ENCODE measurements at regions not wholly inside any gene's neighbourhood (a gene's known extent, or its start where the extent isn't known, plus 50 kb on each side); places are given as distances from the start of the nearest gene placed in this dataset.

GRCh38 chr3:145183261-145183660 lies 977.7 kb downstream of the PLOD2 start:
- no peak for TF ChIP-seq POLR2AphosphoS5 (IDR thresholded peaks at IDR 0.05; ENCODE audit: low read depth, low read length)
- no peak for TF ChIP-seq POLR2A (IDR thresholded peaks at IDR 0.05; ENCODE audit: low read depth, low read length)
- TF ChIP-seq TAF1 (IDR thresholded peaks at IDR 0.05; ENCODE audit: borderline replicate concordance, low read depth, low read length), result no peak
- DNase-seq (ENCODE audit: insufficient read length) (no peak), FAIRE-seq (no peak)

- TF ChIP-seq POLR2A (IDR thresholded peaks at IDR 0.05; ENCODE audit: low read depth, low read length), result no peak
- TF ChIP-seq POLR2AphosphoS5 (IDR thresholded peaks at IDR 0.05; ENCODE audit: low read depth, low read length), result no peak
- no peak for TF ChIP-seq TAF1 (IDR thresholded peaks at IDR 0.05; ENCODE audit: borderline replicate concordance, low read depth, low read length)
- DNase-seq (ENCODE audit: insufficient read length) (no peak), FAIRE-seq (no peak)
Measured at GRCh38 chr3:145188079-145188770, 972.8 kb downstream of the PLOD2 start.

- DNase-seq (ENCODE audit: insufficient read length) (no peak), FAIRE-seq (no peak)
- TF ChIP-seq POLR2A (IDR thresholded peaks at IDR 0.05; ENCODE audit: low read depth, low read length) (no peak), POLR2AphosphoS5 (IDR thresholded peaks at IDR 0.05; ENCODE audit: low read depth, low read length) (no peak), TAF1 (IDR thresholded peaks at IDR 0.05; ENCODE audit: borderline replicate concordance, low read depth, low read length) (no peak)
Measured at GRCh38 chr3:145190138-145190537, 970.8 kb downstream of the PLOD2 start.

GRCh38 chr3:145190761-145191160 lies 970.2 kb downstream of the PLOD2 start:
- FAIRE-seq (no peak), DNase-seq (ENCODE audit: insufficient read length) (no peak)
- TF ChIP-seq POLR2A (IDR thresholded peaks at IDR 0.05; ENCODE audit: low read depth, low read length) (no peak), TAF1 (IDR thresholded peaks at IDR 0.05; ENCODE audit: borderline replicate concordance, low read depth, low read length) (no peak), POLR2AphosphoS5 (IDR thresholded peaks at IDR 0.05; ENCODE audit: low read depth, low read length) (no peak)

- no peak for TF ChIP-seq TAF1 (IDR thresholded peaks at IDR 0.05; ENCODE audit: borderline replicate concordance, low read depth, low read length)
- TF ChIP-seq POLR2A (IDR thresholded peaks at IDR 0.05; ENCODE audit: low read depth, low read length), result no peak
- no peak for TF ChIP-seq POLR2AphosphoS5 (IDR thresholded peaks at IDR 0.05; ENCODE audit: low read depth, low read length)
- FAIRE-seq, result no peak
- DNase-seq (ENCODE audit: insufficient read length), result no peak
Measured at GRCh38 chr3:145191543-145191942, 969.4 kb downstream of the PLOD2 start.

- TF ChIP-seq POLR2A (IDR thresholded peaks at IDR 0.05; ENCODE audit: low read depth, low read length) (no peak), POLR2AphosphoS5 (IDR thresholded peaks at IDR 0.05; ENCODE audit: low read depth, low read length) (no peak), TAF1 (IDR thresholded peaks at IDR 0.05; ENCODE audit: borderline replicate concordance, low read depth, low read length) (no peak)
- FAIRE-seq, result no peak
- no peak for DNase-seq (ENCODE audit: insufficient read length)
Measured at GRCh38 chr3:145197051-145197820, 963.7 kb downstream of the PLOD2 start.

- FAIRE-seq (no peak), DNase-seq (ENCODE audit: insufficient read length) (no peak)
- TF ChIP-seq POLR2AphosphoS5 (IDR thresholded peaks at IDR 0.05; ENCODE audit: low read depth, low read length), result no peak
- no peak for TF ChIP-seq POLR2A (IDR thresholded peaks at IDR 0.05; ENCODE audit: low read depth, low read length)
- TF ChIP-seq TAF1 (IDR thresholded peaks at IDR 0.05; ENCODE audit: borderline replicate concordance, low read depth, low read length), result no peak
Measured at GRCh38 chr3:145197821-145198220, 963.2 kb downstream of the PLOD2 start.

- FAIRE-seq (no peak), DNase-seq (ENCODE audit: insufficient read length) (no peak)
- TF ChIP-seq POLR2AphosphoS5 (IDR thresholded peaks at IDR 0.05; ENCODE audit: low read depth, low read length), result no peak
- TF ChIP-seq TAF1 (IDR thresholded peaks at IDR 0.05; ENCODE audit: borderline replicate concordance, low read depth, low read length), result no peak
- TF ChIP-seq POLR2A (IDR thresholded peaks at IDR 0.05; ENCODE audit: low read depth, low read length), result no peak
Measured at GRCh38 chr3:145209561-145209960, 951.4 kb downstream of the PLOD2 start.

GRCh38 chr3:145219355-145220235 lies 941.4 kb downstream of the PLOD2 start:
- DNase-seq (ENCODE audit: insufficient read length) (no peak), FAIRE-seq (no peak)
- no peak for TF ChIP-seq POLR2A (IDR thresholded peaks at IDR 0.05; ENCODE audit: low read depth, low read length)
- no peak for TF ChIP-seq TAF1 (IDR thresholded peaks at IDR 0.05; ENCODE audit: borderline replicate concordance, low read depth, low read length)
- no peak for TF ChIP-seq POLR2AphosphoS5 (IDR thresholded peaks at IDR 0.05; ENCODE audit: low read depth, low read length)

GRCh38 chr3:145224886-145225285 lies 936.1 kb downstream of the PLOD2 start:
- FAIRE-seq (no peak), DNase-seq (ENCODE audit: insufficient read length) (no peak)
- TF ChIP-seq POLR2A (IDR thresholded peaks at IDR 0.05; ENCODE audit: low read depth, low read length) (no peak), TAF1 (IDR thresholded peaks at IDR 0.05; ENCODE audit: borderline replicate concordance, low read depth, low read length) (no peak), POLR2AphosphoS5 (IDR thresholded peaks at IDR 0.05; ENCODE audit: low read depth, low read length) (no peak)

- no peak for DNase-seq (ENCODE audit: insufficient read length)
- TF ChIP-seq POLR2A (IDR thresholded peaks at IDR 0.05; ENCODE audit: low read depth, low read length) (no peak), POLR2AphosphoS5 (IDR thresholded peaks at IDR 0.05; ENCODE audit: low read depth, low read length) (no peak), TAF1 (IDR thresholded peaks at IDR 0.05; ENCODE audit: borderline replicate concordance, low read depth, low read length) (no peak)
- FAIRE-seq, result no peak
Measured at GRCh38 chr3:145243875-145244274, 917.1 kb downstream of the PLOD2 start.
